ENCODE measurements at regions not wholly inside any gene's neighbourhood (a gene's known extent, or its start where the extent isn't known, plus 50 kb on each side); places are given as distances from the start of the nearest gene placed in this dataset.
A peak's percentile ranks its signal among the peaks of the same experiment; 100 is the strongest.

DNA sequence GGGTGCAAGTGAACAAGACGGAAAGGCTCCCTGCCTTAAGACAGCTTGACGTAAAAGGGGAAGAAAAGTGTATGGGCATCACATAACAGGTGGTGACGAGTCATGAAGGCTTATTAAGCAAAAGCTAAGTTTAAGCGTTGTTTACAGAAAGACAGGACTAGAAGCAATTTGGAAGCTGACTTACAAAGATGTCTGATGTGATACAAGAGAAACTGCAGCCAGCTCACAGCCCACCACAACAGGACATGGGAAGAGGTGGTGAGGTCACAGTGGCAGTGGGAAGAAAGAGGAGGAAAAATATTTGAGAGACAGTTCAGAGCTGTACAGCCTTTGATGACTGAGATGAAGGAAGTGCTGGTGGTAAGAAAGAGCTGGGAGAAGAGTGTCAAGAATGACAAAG, 181.6 kb downstream of the KLF12 start:
- CTCF ChIA-PET, result no interaction called here
- H3K27me3 Mint-ChIP-seq, result no peaks in the 10 kb centered on the region
- POLR2A ChIA-PET, result no interaction called here
- no peaks in the 10 kb centered on the region for H3K9me3 Mint-ChIP-seq
- peaks cover 7% of the 10 kb centered on the region for H3K36me3 Mint-ChIP-seq (ENCODE audit: low read depth)
- peaks cover 22% of the 10 kb centered on the region for H3K4me1 Mint-ChIP-seq
- no peak for DNase-seq
- no peak overlapping the region for H3K4me3 Mint-ChIP-seq
- no peak overlapping the region for H3K27ac Mint-ChIP-seq

DNA sequence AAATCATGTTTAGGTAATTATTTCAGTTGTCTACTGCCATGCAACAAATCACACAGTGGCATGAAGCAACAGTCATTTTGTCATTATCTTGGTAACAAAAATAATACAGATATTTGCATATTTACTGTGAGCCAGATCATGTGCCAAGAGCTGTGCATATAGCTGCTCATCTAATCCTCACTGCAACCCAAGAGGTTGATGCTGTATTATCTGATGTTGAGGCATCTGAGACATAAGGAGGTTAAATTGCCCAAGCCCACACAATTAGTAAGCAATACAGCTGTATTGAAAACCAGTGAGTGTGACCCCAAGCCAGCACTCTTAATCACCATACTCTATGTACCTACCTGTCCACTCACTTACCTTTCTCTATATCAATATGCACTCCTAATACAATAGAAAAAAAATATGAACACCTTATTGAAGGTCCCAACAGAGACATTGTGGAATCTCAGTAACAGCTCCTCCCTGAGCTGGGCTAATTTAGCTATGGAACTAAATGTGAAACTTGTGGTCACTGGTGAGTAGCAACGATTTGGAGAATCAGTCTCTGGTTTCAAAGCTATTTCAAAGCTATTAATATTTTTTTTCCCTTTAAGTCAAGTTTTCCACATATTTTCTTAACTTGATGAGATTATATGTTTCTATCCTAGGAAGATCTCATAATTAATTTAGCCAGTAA, 185.2 kb downstream of the KLF12 start:
- no peaks in the 10 kb centered on the region for H3K9me3 Mint-ChIP-seq
- ChIA-PET CTCF (interaction anchor here (1.0 kb wide), 1 partner anchor 338 kb away, joined by 3 read pairs; no protein-coding TSS in a partner anchor), POLR2A (no interaction called here)
- no peak overlapping the region for H3K4me3 Mint-ChIP-seq
- no peaks in the 10 kb centered on the region for H3K27me3 Mint-ChIP-seq
- H3K4me1 Mint-ChIP-seq, result peaks cover 29% of the 10 kb centered on the region
- peaks cover 7% of the 10 kb centered on the region for H3K36me3 Mint-ChIP-seq (ENCODE audit: low read depth)
- no peak for DNase-seq
- H3K27ac Mint-ChIP-seq, result no peak overlapping the region

DNA sequence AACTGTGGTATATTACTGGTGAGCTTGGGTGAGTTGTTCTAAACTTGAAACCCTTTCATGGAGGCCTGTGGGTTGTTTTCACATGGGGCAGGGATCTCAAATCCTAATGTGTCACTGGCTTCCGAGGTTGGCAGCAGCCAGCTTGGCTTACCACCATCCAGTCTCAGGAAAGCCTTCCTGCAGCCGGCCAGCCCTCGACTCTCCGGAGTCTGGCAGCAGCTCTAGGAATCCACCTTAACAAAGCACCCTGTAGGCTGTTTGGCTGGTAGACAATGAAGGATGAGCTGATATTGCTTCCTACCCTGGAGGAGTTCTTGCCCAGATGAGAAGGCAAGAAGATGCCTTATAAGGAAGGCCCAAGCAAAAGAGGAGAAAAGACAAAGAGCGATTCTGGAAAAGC, 188.3 kb downstream of the KLF12 start:
- no peak overlapping the region for H3K27ac Mint-ChIP-seq
- no peak for DNase-seq
- ChIA-PET POLR2A (no interaction called here), CTCF (interaction anchor here (1.6 kb wide), 1 partner anchor 341 kb away, joined by 4 read pairs; no protein-coding TSS in a partner anchor)
- peaks cover 42% of the 10 kb centered on the region for H3K4me1 Mint-ChIP-seq
- no peaks in the 10 kb centered on the region for H3K27me3 Mint-ChIP-seq
- no peaks in the 10 kb centered on the region for H3K9me3 Mint-ChIP-seq
- no peak overlapping the region for H3K4me3 Mint-ChIP-seq
- peaks cover 20% of the 10 kb centered on the region for H3K36me3 Mint-ChIP-seq (ENCODE audit: low read depth)

DNA sequence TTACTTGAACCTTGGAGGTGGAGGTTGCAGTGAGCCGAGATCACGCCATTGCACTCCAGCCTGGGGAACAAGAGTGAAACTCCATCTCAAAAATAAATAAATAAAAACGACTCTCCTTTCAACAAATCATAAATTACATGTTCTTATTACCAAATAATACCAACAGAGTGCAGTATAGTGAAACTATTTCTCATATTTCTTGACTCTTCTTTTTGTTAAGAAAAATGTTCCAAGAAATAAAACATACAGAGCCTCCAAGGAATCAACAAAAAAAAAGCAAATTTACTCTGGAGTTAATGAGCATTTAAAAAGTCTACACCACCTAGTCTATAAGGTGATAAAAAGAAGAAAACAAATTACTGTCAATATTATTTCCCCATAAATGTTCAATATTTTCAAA, 188.8 kb downstream of the KLF12 start:
- Mint-ChIP-seq H3K27me3 (no peaks in the 10 kb centered on the region), H3K9me3 (no peaks in the 10 kb centered on the region), H3K4me1 (peaks cover 42% of the 10 kb centered on the region), H3K36me3 (ENCODE audit: low read depth) (peaks cover 25% of the 10 kb centered on the region), H3K4me3 (no peak overlapping the region), H3K27ac (no peak overlapping the region)
- no peak for DNase-seq
- ChIA-PET POLR2A (no interaction called here), CTCF (no interaction called here)

DNA sequence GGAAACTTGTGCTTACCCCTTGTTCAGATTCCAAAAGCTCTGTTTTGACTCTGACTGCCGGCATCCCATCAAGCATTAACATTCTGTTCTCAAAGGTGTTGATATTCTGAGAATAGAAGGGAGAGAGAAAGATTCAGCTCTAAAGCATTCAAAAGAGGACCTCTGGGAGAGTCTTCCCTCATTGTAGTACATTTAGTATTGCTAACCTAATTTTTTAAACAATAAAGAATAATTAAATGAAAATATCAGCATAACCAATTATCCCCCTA, 190.3 kb downstream of the KLF12 start:
- CTCF ChIA-PET, result no interaction called here
- POLR2A ChIA-PET, result interaction anchor here (1.0 to 1.6 kb wide), 5 partner anchors 83 to 191 kb away, joined by 3 to 6 read pairs (median 4); partner anchors contain the start of gene KLF12
- Mint-ChIP-seq H3K27ac (peak overlapping the region; percentile 73), H3K9me3 (no peaks in the 10 kb centered on the region), H3K36me3 (ENCODE audit: low read depth) (peaks cover 30% of the 10 kb centered on the region), H3K27me3 (no peaks in the 10 kb centered on the region), H3K4me1 (peaks cover 45% of the 10 kb centered on the region), H3K4me3 (no peak overlapping the region)
- no peak for DNase-seq

DNA sequence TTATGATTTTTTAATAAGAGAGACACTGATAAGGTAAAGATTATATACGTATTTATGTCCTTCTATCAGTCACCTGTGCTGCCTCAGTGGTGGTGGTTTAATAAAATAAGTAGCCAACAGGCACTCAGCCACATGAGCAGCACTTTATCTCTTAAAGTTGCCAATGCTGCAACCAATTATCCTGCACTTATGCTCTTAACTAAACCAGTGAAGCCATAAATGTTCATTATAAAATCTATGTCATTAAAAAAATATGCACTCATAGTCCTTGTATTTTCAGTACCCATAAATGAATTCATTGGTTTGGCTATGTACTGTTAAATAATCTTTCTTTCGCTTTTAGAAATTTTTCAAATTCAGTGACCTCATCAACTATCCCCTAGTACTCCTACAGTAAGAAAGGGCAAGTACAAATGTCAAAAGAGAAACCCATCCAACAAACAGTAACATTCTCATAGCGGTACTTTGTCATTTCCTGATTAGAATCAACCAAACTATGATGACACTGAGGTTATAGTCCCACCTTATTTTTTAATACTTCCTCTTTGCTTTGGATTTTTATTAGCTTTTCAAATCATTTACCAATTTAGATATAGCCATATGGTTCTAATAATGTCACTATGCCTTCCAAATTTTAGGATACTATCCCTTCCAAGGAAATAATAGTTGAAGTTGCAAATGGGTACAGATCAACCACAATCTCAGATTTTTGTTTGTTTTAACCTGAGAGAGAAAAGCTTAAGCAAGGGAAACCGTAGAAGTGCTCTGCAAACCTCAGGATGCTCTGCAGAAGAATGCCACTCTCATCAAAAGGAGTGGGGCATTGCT, 190.9 kb downstream of the KLF12 start:
- peak overlapping the region; percentile 73 for H3K27ac Mint-ChIP-seq
- no peak overlapping the region for H3K4me3 Mint-ChIP-seq
- no peak for DNase-seq
- peaks cover 42% of the 10 kb centered on the region for H3K4me1 Mint-ChIP-seq
- H3K27me3 Mint-ChIP-seq, result no peaks in the 10 kb centered on the region
- peaks cover 30% of the 10 kb centered on the region for H3K36me3 Mint-ChIP-seq (ENCODE audit: low read depth)
- CTCF ChIA-PET, result no interaction called here
- POLR2A ChIA-PET, result interaction anchor here (1.0 to 1.6 kb wide), 5 partner anchors 84 to 192 kb away, joined by 3 to 6 read pairs (median 4); partner anchors contain the start of gene KLF12
- no peaks in the 10 kb centered on the region for H3K9me3 Mint-ChIP-seq

DNA sequence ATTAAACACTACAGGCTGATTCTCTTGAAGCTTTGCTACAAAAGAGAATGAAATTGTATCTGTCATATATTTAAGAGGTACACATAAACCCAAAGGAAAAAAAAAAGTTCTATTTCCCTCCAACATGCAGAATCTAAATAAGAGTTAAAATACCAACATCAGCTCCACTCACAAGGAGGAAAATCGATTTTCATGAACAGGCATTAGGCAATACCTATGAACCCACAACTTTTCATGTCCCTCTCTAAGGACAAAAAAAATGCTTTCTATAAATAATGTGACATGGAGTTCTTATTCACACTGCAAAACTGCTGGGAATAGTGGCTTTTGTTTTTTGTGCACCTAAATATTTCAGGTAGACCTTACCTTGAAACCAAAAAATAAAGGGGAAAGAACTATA, 192.5 kb downstream of the KLF12 start:
- no peaks in the 10 kb centered on the region for H3K27me3 Mint-ChIP-seq
- H3K27ac Mint-ChIP-seq, result no peak overlapping the region
- CTCF ChIA-PET, result no interaction called here
- no peak overlapping the region for H3K4me3 Mint-ChIP-seq
- no peaks in the 10 kb centered on the region for H3K9me3 Mint-ChIP-seq
- no peak for DNase-seq
- H3K4me1 Mint-ChIP-seq, result peaks cover 39% of the 10 kb centered on the region
- POLR2A ChIA-PET, result no interaction called here
- H3K36me3 Mint-ChIP-seq (ENCODE audit: low read depth), result peaks cover 30% of the 10 kb centered on the region

DNA sequence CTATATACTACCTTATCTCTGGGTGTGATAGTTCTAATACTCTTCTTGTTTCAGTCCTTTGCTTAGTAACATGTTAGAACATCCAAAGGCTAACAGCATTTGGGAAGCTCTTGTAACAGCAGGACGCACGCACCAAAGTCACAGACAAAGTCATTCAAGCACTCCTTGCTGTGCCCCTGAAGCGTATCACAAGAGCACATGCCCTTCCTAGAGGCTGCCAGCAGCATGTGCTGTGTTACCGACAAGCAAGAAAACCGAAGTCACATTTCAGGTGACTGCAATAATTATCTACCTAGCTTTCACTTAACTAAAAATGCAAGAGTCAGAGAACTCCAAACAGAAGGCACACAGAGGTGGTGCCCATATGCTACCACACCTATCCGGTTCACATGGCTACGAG, 194.1 kb downstream of the KLF12 start:
- Mint-ChIP-seq H3K4me3 (no peak overlapping the region), H3K27me3 (no peaks in the 10 kb centered on the region), H3K36me3 (ENCODE audit: low read depth) (peaks cover 37% of the 10 kb centered on the region), H3K9me3 (no peaks in the 10 kb centered on the region), H3K4me1 (peaks cover 33% of the 10 kb centered on the region), H3K27ac (no peak overlapping the region)
- CTCF ChIA-PET, result interaction anchor here (1.0 kb wide), 1 partner anchor 347 kb away, joined by 3 read pairs; no protein-coding TSS in a partner anchor
- no peak for DNase-seq
- POLR2A ChIA-PET, result no interaction called here

DNA sequence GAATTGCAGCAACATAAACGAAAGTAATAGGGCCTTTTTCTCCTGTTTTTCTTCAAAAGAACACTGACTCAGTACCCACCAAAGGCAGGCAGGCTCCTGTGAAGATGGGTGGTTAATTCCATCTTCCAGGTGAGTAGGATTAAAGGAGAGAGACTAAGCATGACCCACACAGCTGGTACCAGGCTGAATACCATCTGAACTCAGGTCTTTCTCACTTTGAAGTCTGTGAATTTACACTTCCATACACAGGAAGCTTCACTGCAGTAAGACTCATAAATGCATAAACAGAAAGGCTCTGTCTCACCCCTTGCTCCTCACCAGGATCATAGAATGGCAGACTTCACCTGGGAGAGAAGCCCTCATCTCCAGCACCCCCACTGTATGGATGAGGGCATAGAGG, 194.6 kb downstream of the KLF12 start:
- no peak overlapping the region for H3K27ac Mint-ChIP-seq
- no peak for DNase-seq
- H3K27me3 Mint-ChIP-seq, result no peaks in the 10 kb centered on the region
- no peaks in the 10 kb centered on the region for H3K9me3 Mint-ChIP-seq
- peaks cover 34% of the 10 kb centered on the region for H3K4me1 Mint-ChIP-seq
- ChIA-PET POLR2A (no interaction called here), CTCF (interaction anchor here (1.0 kb wide), 1 partner anchor 347 kb away, joined by 3 read pairs; no protein-coding TSS in a partner anchor)
- H3K4me3 Mint-ChIP-seq, result no peak overlapping the region
- peaks cover 37% of the 10 kb centered on the region for H3K36me3 Mint-ChIP-seq (ENCODE audit: low read depth)

DNA sequence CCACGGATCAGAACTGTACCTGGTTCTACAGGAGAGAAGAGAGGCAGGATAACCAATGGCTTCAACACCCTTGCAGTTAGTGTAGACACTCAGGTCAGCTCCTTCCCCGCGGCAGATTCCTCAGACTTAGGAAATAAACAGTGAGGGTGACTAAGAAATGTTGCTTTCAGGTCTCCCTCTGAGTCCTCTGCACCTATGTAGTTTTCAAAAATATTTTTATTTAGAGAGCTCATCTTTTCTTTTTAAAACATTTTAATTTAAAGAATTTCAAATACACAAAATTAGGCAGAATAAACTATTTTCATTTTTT, 195.2 kb downstream of the KLF12 start:
- ChIA-PET CTCF (no interaction called here), POLR2A (interaction anchor here (0.7 to 0.9 kb wide), 2 partner anchors 10 to 27 kb away, joined by 3 read pairs; no protein-coding TSS in a partner anchor)
- DNase-seq, result no peak
- H3K27ac Mint-ChIP-seq, result no peak overlapping the region
- no peak overlapping the region for H3K4me3 Mint-ChIP-seq
- peaks cover 37% of the 10 kb centered on the region for H3K4me1 Mint-ChIP-seq
- no peaks in the 10 kb centered on the region for H3K9me3 Mint-ChIP-seq
- H3K27me3 Mint-ChIP-seq, result no peaks in the 10 kb centered on the region
- H3K36me3 Mint-ChIP-seq (ENCODE audit: low read depth), result peaks cover 37% of the 10 kb centered on the region

DNA sequence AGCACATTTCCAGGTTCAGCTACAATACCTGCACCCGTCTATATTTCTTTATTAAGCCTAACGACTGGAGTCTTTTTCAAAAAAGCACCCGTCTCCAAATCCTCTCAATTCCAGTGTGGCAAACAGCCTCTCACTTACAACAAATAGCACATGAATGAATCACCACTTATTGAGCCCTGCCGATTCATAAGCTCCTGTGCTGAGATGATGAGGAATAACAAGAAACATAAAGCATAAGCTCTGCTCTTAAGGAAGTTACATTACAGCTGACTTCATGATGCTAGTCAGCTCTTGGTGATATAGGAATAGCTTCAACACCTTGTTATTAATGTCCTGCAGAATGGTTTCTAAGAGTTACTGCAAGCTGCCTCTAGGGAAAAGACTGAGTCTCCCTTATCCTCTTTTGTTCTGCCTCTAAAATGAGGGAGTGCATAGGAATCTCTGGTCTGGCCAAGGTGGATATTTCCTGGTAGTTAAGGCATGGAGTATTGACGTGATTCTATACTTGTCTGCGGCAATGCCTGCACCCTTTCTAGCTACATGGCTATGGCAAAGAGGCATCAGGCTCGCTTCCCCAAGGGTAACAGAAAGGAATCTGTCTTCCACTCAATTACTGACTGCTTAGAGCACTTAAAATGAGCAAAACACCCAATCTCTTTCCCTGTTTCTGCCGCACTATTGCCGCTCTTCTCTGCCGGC, 195.7 kb downstream of the KLF12 start:
- CTCF ChIA-PET, result no interaction called here
- POLR2A ChIA-PET, result interaction anchor here (0.7 to 0.9 kb wide), 3 partner anchors 9 to 192 kb away, joined by 3 read pairs; no protein-coding TSS in a partner anchor
- no peak for DNase-seq
- Mint-ChIP-seq H3K36me3 (ENCODE audit: low read depth) (peaks cover 36% of the 10 kb centered on the region), H3K27ac (no peak overlapping the region), H3K9me3 (no peaks in the 10 kb centered on the region), H3K4me3 (no peak overlapping the region), H3K27me3 (no peaks in the 10 kb centered on the region), H3K4me1 (peaks cover 36% of the 10 kb centered on the region)

DNA sequence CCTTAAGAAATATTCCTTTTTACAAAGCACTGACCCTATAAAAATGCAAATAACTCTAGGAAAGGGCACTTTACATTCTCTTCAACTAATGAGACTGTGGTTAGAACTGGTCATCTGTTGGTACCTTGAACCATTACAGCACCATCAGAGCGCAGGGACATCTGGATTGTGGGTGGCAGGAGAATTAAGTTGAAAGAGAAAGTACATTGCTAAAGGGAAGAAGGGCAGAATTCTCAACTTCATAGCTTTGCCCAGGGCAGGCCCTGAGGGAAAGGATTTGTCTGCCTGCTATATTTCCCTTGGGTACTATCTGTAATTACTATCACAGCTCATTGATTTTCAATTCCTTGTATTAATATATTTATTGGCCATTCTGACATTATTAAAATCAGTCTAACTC, 196.8 kb downstream of the KLF12 start:
- ChIA-PET POLR2A (no interaction called here), CTCF (interaction anchor here (1.0 kb wide), 1 partner anchor 8 kb away, joined by 3 read pairs; no protein-coding TSS in a partner anchor)
- no peak overlapping the region for H3K27ac Mint-ChIP-seq
- no peak for DNase-seq
- H3K9me3 Mint-ChIP-seq, result no peaks in the 10 kb centered on the region
- H3K27me3 Mint-ChIP-seq, result no peaks in the 10 kb centered on the region
- peaks cover 27% of the 10 kb centered on the region for H3K36me3 Mint-ChIP-seq (ENCODE audit: low read depth)
- H3K4me1 Mint-ChIP-seq, result peaks cover 33% of the 10 kb centered on the region
- no peak overlapping the region for H3K4me3 Mint-ChIP-seq

DNA sequence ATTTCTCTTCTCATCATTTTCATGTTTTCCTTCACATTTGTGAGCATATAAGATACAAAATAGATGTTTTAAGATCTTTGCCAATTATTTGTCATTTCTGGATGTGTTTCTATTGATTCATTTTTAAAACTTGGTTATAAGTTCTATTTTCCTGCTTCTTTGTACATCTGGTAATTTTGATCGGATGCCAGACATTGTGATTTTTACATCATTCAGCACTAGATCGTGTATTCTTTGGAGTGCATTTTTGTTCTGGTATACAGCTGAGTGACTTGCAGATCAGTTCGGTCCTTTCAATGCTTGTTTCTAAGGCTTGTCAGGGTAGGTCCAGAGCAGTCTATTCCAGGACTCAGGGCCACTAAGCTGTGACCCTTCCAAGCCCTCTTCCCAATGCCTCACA, 198.2 kb downstream of the KLF12 start:
- no peak overlapping the region for H3K27ac Mint-ChIP-seq
- no peaks in the 10 kb centered on the region for H3K27me3 Mint-ChIP-seq
- ChIA-PET CTCF (no interaction called here), POLR2A (no interaction called here)
- DNase-seq, result no peak
- no peaks in the 10 kb centered on the region for H3K9me3 Mint-ChIP-seq
- no peak overlapping the region for H3K4me3 Mint-ChIP-seq
- H3K4me1 Mint-ChIP-seq, result peaks cover 33% of the 10 kb centered on the region
- peaks cover 17% of the 10 kb centered on the region for H3K36me3 Mint-ChIP-seq (ENCODE audit: low read depth)
